Endothelial cell of umbilical vein (primary cell): ENCODE measurements at regions not wholly inside any gene's neighbourhood (a gene's known extent, or its start where the extent isn't known, plus 50 kb on each side); places are given as distances from the start of the nearest gene placed in this dataset.

ENCODE experiments used
- CTCF ChIP-seq, 2 donors: IDR thresholded peaks; 1 replicate in 1 of 2; 2 replicates in 1 of 2; pipeline ENCODE4 v1.5.1; 2011; ENCODE audit warnings: low read length in 2 of 2, mild to moderate bottlenecking in 2 of 2, moderate library complexity in 2 of 2, control low read depth in 1 of 2, inconsistent platforms in 1 of 2, low read depth in 1 of 2; ENCODE audit not compliant: insufficient read depth in 1 of 2; ENCODE audit errors: extremely low read depth in 1 of 2
- EZH2 ChIP-seq: IDR thresholded peaks from 2 replicates; pipeline ENCODE4 v1.6.1; 2012; ENCODE audit warnings: borderline replicate concordance, low read depth, mild to moderate bottlenecking, moderate library complexity, low read length, inconsistent platforms; ENCODE audit not compliant: severe bottlenecking
- POLR2A ChIP-seq: IDR thresholded peaks from 2 replicates; pipeline ENCODE4 v1.6.1; 2012; ENCODE audit warnings: low read depth, mild to moderate bottlenecking, control low read depth, low read length

- TF ChIP-seq CTCF (IDR thresholded peaks at IDR 0.05; ENCODE audit: extremely low read depth in 1 of 2, insufficient read depth in 1 of 2, low read depth in 1 of 2, low read length in 2 of 2) (no peak), POLR2A (no peak), EZH2 (no peak)
Measured at GRCh38 chr6:63140692-63141318, 70.5 kb upstream of the FKBP1C start.
